GM19467 (cell line): ENCODE measurements at regions not wholly inside any gene's neighbourhood (a gene's known extent, or its start where the extent isn't known, plus 50 kb on each side); places are given as distances from the start of the nearest gene placed in this dataset.

Source experiments
- ATAC-seq: cut with Tn5 transposase; IDR thresholded peaks from one replicate; pipeline ENCODE4 v1.9.1; 2021; ENCODE audit warnings: mild to moderate bottlenecking, moderate library complexity; ENCODE audit not compliant: unreplicated experiment

GRCh38 chr5:163619951-163620350, 114.5 kb downstream of the MAT2B start:
- ATAC-seq, result no peak

- no peak for ATAC-seq
These were observed 117.4 kb downstream of the MAT2B start for GRCh38 chr5:163622799-163623198.

- ATAC-seq, result no peak
These were observed 118.1 kb downstream of the MAT2B start for GRCh38 chr5:163623524-163623923.

GRCh38 chr5:163623986-163624385, 118.6 kb downstream of the MAT2B start:
- ATAC-seq, result no peak

GRCh38 chr5:163624431-163624830, 119.0 kb downstream of the MAT2B start:
- ATAC-seq, result no peak

- no peak for ATAC-seq
These were observed 121.5 kb downstream of the MAT2B start for GRCh38 chr5:163626904-163627434.

GRCh38 chr5:163631856-163632255, 126.4 kb downstream of the MAT2B start:
- ATAC-seq, result no peak

GRCh38 chr5:163633926-163634460, 128.6 kb downstream of the MAT2B start:
- no peak for ATAC-seq

- no peak for ATAC-seq
These were observed 130.2 kb downstream of the MAT2B start for GRCh38 chr5:163635631-163636030.

GRCh38 chr5:163642904-163643303, 137.5 kb downstream of the MAT2B start:
- no peak for ATAC-seq

GRCh38 chr5:163645421-163646416, 140.3 kb downstream of the MAT2B start:
- no peak for ATAC-seq

GRCh38 chr5:163649514-163649913, 144.1 kb downstream of the MAT2B start:
- no peak for ATAC-seq

GRCh38 chr5:163653526-163653925, 148.1 kb downstream of the MAT2B start:
- ATAC-seq, result no peak

- ATAC-seq, result no peak
These were observed 153.5 kb downstream of the MAT2B start for GRCh38 chr5:163658702-163659567.

- no peak for ATAC-seq
These were observed 154.1 kb downstream of the MAT2B start for GRCh38 chr5:163659568-163659902.

- ATAC-seq, result no peak
These were observed 155.1 kb downstream of the MAT2B start for GRCh38 chr5:163660486-163660885.

GRCh38 chr5:163661360-163661759, 155.9 kb downstream of the MAT2B start:
- ATAC-seq, result no peak

- ATAC-seq, result no peak
These were observed 164.6 kb downstream of the MAT2B start for GRCh38 chr5:163670036-163670435.

- no peak for ATAC-seq
These were observed 171.7 kb downstream of the MAT2B start for GRCh38 chr5:163677092-163677491.

GRCh38 chr5:163682234-163682633, 176.8 kb downstream of the MAT2B start:
- no peak for ATAC-seq

- ATAC-seq, result no peak
These were observed 182.0 kb downstream of the MAT2B start for GRCh38 chr5:163687414-163687813.
